ENCODE measurements at regions not wholly inside any gene's neighbourhood (a gene's known extent, or its start where the extent isn't known, plus 50 kb on each side); places are given as distances from the start of the nearest gene placed in this dataset.
"Not testable (repeated sequence)": the region's sequence is repeated elsewhere in the genome, so short reads cannot be mapped to it uniquely, and the experiment has no call there.

DNA sequence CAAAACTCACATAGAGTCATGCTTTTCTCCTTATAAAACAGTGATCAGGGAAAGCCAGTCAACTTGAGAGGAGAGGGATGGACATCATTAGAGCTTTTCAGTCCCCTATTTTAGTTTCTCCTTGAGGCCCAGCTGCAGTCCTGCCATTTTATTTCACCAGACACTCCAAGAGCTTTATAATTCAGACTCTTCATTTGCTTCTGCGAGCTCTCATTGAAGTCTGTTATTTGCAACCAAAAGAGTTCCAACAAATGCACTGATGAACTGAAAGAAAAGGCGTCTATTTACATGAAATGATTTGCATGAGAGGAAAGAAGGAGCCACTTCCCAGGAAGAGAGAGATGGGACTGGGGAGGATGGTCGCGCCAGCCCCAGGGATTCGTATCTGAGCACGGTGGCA is 86.8 kb downstream of the NDUFA12 start:
- no peak for DNase-seq

DNA sequence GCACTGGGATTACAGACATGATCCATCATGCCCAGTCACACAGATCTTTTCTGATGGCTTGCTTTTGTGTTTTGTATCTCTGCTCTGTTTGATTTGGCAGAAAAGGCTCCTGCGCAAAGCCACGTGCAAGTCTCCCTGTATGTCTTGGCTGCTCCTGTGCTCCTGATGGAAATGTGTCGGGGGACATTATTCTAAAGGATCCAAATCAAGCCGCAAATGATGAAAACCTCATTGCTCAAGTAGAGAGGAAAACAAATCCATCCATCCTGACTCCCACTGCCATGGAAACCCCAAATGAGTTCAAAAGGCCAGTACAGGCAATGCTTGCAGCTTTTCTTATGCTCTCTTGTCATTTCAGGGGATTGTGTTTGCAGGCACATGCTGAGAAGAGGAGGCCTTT is 93.8 kb downstream of the NDUFA12 start:
- DNase-seq: no peak

DNA sequence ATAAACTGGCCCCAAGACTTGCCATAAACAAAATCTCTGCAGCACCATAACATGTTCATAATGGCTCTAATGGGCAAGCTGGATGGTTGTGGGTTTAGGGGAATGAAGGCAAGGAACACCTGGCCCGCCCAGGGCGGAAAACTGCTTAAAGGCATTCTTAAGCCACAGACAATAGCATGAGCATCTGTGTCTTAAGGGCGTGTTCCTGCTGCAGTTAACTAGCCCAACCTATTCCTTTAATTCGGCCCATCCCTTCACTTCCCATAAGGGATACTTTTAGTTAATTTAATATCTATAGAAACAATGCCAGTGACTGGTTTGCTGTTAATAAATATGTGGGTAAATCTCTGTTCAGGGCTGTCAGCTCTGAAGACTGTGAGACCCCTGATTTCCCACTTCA is 97.7 kb downstream of the NDUFA12 start:
- not testable (repeated sequence) for DNase-seq

DNA sequence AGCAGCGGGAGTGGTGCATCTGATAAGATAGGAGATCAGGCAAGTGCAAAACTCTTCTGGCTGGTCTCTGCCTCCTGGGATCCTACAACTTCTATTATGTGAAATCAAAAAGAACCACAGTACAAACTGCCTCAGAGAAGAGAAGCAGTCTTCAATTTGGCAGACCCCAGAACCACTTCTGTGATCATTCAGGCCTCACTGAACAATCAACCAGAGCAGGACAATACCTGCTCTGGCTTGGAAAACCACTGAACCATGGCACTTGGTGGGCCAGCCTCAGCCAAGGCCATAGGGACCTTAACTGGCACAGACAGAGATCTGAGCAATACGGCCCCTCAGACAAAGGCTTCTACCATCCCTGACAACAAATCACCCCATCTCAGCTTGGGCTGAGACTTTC is 103.0 kb downstream of the NDUFA12 start:
- DNase-seq: no peak

DNA sequence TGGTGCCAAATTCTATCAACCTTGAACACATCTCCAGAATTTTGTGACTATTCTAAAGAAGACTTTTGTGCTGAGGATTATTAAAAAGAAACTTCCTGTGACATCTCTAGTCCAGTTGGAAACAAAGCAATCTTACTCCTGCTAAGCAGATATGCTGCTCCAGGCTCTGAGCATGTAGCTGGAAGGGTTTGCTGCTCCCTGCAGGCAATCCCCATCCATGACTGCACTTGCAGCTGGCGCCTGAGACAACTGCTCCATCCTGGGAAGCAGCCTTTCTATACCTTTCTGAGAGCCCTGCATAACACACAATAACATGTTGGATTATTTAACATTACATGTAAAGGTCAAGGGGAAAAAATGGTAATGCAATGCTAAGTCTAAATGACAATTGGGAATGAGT is 105.1 kb downstream of the NDUFA12 start:
- DNase-seq: no peak

DNA sequence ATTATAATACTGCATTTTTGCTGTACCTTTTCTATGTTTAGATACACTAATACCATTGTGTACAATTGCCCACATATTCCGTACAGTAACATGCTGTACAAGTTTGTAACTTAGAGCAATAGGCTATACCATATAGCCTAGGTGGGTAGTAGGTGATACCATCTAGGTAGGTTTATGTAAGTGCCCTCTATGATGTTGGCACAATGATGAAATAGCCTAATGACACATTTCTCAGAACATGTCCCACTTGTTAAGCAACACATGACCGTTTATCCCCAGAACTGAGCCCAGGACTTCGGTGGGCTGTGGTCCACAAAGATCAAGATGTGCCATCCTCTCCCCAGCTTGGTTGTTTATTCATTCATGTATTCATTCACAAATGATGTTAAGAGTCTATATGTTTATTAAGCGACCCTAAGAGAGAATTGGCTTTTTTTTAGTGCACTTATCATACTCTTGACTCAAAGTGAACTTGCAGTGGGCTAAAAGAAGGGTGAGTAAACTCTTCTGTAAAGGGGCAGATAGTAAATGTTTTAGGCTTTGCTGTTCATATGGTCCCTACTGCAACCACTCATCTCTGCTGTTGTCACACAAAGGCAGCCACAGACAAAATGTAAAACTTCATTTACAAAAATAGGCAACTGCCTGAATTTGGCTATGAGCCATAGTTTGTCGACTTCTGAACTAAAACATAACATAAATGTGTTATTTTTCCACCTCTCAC is 110.8 kb downstream of the NDUFA12 start:
- DNase-seq: no peak

DNA sequence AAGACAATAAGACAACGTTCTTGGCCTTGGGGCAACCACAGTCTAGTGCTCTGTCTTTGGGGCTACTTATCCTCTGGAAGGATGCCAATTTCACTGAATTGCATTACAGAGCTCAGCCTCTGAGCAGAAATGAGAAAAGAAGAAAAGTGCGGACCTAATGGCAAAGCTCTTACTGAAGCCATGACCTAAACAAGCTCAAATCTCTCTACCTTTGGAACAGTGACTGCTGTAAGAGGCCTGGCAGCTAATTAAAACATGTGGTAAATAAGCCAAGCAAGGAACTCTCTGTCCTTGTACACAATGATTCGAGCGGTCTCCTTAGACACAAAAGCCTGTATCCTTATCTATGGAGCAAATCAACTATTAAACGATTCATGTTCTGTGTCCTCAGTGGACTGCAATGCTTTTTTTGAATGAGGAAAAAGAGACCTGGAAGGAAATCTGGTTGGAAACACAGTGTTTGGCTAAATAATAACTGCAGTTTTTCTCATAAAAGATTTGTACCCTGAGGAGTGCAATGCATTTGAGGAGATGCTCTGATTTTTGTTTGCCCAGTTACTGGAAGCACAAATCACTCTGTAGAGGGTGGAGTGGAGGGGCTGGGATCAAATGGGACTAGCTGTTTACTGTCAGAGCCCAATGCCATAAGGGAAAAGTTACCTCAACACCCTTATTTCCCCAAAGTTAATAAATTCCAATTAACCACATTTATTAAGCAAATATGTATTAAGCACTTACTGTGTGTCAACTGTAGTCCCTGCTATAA is 113.9 kb downstream of the NDUFA12 start:
- DNase-seq: no peak

DNA sequence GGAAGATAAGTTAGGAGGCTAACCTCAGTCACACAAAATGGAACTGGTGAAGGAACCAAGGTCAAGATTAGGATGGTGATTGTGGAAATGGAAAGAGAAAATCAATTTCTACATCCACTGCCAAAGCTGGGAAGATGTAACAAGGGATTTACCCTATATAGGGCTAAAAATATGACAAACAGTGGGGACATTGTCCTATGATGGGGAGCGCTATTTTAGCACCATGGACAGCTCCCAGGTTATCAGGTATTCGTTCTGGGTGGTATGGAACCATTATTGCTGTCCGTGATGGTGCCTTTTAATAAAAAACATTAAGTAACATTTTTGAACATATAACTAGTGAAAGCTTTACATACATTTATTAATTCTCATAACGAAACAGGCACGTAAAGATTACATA is 124.0 kb downstream of the NDUFA12 start:
- no peak for DNase-seq

DNA sequence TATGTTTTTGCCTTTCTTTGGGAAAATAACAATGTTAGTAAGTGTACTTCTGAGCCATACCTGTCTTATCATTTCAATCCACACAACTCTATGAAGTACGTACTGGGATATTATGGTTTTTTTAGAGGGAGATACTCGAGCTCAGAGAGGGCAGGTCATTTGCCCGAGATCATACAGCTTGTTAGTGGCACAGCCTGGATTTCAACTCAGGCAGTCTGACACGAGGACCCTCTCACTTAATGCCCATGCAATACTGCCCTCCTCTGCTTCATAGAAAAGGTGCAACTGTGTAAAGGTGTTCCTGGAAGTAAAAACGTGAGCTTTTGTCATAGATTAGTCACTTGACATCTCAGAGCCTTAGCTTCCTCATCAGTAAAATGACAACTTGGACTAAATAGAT is 128.0 kb downstream of the NDUFA12 start:
- no peak for DNase-seq

DNA sequence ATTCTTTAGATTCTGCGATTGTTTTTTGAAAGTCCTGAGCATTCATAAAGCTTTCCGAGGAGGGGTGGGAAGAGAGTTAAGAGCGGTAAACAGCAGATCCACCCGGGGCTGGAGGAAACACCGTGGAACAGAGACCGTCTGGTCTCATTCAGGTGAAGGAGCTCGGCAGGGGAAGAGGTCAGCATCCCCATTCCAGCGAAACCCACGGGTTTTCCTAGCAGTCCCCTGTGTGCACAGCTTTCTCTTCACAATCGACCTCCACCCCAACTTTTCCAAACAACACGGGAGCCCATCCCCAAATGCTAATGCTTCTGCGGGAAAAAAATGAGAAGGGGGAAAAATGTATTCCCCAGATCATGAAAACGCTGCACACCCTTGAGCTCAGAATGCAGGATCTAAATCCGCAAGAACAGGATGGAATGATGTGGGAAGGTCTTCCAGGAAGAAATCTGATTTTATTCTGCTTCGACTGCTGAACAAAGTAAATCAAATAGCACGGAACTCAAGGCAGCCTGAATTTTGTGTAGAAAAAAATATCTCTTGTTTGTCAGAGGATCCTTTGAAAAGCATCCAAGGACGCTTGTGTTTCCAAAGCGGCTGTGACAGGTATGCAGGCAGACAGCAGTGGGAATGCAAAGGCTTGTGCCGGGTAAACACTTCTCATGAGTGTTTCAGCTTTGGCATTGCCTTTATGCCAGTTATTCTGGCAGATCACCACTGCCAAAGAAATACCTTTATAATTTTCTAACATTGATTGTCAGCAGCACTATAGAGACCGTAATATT is 128.8 kb downstream of the NDUFA12 start:
- DNase-seq: no peak

DNA sequence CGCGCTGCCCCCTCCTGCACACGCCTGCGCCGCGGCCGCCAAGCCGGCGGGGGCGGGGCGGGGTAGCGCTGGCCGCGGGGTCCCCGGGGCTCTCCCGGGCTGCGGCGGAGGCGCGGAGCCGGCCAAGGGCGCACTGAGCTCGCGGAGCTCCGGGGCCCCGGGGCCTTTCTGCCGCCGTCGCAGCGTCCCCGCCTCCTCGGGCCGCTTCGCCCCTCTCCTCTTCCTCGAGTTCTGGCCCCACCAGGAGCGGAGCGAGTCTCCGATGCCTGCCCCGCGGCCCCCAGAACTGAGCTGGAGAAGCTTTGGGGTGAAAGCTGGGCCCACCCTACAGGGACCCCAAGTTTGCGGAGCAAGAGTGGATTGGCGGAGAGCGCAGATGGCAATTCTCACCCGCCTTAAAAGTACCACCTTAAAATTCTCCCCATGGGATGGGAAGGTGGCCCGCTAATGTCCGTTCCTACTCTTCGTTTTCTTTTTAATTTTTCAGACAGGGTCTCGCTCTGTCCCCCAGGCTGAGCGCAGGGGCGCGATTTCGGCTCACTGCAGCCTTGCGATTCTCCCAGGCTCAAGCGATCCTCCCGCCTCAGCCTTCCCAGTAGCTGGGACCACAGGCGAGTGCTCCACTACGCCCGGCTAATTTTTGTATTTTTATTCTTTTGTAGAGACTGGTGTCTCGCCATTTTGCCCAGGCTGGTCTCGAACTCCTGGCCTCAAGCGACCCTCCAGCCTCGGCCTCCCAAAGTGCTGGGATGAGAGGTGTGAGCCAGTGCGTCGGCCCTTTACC is 129.6 kb downstream of the NDUFA12 start:
- no peak for DNase-seq

DNA sequence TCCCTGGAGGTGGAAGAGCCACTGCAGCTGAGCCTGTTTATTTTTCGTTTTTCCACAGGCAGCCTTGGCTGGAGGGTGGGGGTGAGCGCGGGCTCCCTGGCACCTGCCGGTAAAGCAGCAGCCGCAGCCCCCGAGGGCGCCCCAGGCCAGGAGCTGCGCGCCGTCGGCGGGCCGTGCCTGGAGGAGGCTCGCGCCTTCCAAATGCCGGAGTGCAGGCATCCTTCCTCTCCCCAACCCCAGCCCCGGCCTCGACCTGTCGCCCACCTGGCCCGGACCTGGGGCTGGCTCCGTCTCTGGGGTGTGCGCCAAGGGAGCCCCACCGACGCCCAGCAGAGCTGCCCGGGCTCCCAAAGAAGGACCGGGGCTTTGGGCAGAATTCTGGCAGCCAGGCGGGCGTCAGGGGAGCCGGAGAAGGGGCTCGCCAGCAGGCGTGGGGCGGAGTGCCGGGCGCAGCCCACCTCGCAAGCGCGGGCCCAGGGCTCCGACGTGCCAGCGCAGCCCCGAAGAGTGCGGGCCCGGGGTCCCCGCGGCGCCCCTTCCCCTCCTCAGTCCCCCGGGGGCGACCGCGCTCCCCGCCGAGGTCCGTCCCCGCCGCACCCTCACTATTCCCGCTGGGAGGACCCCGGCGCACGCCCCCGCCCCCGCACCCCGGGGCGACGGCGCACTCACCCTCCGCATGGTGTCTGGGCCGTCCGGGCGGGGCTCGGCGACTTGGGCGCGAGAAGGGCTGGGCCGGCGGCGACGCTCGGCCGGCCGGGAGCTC is 130.3 kb downstream of the NDUFA12 start:
- no peak for DNase-seq

DNA sequence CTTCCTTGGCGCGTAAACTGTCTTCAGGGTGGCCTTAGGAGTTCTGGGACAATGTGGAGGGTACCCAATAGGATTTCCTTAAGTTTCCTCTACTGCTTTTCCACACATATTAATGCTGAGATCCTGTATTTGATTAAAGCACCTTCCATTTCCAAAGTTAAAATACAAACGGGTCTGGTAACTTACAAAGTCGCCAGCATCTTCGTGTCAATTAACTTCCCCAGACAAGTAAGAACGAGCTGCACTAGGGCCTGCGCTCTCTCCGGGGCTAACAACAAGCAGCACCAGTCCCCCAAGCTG is 130.9 kb downstream of the NDUFA12 start:
- no peak for DNase-seq

DNA sequence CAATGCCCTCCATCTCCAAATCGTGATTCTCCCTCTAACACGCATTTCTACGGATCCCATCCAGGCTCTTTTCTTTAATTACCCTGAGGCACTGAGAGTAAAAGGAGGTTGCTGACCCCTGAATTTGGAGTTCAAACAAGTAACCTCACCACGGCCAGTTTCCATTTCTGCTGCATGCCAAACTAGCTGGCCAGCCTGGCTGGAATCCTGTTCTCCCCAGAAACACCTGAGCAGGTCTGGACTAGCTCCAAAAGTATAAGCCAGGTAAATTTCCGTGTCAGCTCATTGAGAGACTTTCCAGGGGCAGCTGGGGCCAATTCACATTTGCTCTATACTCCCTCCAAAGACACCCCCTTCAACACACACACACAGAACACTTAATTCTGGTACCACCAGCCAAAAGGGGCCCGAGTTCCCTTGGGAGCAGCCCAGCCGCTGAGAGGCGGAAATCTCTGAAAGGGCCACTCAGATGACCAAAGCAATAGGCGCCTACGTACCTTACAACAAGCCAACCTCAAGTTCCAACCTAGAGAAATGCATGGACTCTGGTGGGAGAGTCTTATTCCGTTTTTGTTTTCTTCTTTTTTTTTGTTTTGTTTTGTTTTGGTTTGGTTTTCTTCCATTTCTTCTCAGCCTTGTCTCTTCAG is 131.4 kb downstream of the NDUFA12 start:
- no peak for DNase-seq

DNA sequence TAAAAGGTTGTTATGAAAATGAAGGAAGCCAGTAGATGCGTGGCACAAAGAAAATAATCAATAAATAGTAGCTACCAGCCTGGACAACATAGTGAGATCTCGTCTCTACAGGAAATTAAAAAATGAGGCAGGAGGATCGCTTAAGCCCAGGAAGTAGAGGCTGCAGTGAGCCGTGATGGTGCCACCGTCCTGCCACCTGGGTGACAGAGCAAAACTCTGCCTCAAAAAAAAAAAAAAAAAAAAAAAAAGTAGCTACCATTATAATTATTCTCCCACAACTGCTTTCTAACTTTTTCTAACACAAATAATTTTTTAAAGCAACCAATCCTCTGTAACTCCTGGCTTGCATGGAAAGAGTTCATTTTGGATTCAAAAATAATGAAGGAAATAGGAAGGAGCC is 133.0 kb downstream of the NDUFA12 start:
- DNase-seq: no peak

DNA sequence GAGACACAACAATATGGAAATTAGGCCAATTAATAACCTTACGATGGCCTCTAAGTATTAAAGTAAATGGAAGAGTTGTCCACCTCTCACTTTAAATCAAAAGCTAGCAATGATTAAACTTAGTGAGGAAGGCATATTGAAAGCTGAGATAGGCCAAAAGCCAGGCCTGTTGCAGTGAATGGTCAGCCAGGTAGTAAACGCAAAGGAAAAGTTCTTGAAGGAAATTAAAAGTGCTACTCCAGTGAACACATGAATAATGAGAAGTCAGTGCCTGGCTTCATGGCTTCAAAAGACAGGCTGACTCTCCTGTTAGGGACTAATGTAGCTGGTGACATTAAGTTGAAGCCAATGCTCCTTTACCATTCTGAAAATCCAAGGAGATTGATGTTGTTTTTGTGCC is 135.3 kb downstream of the NDUFA12 start:
- no peak for DNase-seq

DNA sequence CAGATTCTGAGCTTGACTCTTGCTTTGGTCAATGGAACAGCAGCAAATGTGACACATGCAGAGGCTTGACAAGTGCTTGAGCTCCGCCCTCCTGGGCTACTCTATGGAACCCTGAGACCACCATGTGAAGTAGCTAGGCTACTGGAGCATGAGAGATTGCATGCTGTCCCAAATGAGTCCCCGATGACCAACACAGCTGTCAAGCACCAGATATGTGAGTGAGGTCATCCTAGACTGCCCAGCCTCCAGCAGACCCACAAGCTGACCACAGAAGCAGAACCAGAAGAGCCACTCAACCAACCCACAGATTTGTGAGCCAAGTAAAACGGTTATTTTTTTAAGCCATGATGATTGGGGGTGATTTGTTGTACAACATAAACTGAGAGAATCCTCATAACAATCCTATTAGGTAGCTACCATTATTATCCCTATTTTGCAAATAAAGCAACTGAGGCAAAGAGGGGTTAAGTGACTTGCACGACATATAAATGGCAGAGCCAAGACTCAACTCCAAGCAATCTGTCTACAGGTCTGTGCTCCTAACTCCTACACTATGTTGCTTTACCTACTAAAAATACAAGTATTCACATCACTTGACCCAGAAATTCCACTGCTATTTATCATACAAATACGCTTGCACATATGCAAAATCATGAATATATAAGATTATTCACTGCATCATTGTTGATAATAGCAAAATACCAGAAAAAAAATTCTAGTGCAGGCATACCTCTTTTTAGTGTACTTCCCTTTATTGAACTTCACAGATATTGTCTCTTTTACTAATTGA is 136.2 kb downstream of the NDUFA12 start:
- no peak for DNase-seq

DNA sequence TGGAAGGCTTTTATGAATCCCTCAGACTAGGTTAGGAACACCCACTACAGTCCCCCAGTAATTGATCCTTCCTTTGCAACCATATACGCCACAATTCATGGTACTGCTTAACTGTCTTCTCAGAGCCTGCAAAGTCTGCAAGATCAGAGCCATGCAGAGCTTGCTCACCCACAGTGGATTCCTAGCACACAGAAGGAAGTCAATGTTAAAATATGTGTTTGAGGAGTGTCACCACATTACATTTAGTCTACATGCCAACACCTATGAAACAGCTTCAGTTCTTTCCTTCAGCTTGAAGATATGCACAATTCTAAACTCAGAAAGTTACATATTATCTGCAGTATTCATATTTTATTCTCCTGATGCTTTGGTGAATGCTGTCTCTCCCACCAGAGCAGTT is 138.5 kb downstream of the NDUFA12 start:
- DNase-seq: no peak

DNA sequence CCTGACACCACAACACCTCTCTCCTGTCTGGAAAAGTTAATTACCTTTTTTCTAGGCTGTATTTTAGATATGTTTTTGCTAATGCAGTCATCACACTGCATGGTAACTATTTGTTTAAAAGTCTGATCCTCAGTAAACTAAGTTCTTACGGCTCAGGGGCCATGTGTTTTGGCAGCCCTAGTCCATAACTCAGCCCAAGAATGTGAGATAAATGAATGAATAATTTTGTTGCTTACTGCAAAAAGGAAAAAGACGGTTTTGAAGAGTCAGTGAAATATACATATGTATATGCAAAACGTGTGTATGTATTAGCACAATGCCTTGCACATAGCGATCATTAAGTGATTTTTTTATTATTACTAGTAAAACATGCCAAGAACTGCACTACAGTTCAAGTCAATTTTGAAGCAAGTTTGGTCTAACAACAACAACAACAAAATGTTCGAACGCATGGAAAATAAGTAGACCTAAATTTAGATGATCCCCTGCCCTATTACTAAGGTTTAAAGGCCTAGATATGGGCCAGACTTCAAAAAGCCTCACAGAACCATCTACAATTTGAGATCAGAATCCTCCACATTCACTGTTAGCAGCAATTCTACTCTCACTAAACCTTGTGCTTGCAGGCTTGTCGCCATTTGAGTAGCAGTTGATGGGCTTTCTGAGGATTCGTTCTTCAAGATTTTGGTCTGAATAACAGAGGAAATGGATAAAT is 140.0 kb downstream of the NDUFA12 start:
- no peak for DNase-seq

DNA sequence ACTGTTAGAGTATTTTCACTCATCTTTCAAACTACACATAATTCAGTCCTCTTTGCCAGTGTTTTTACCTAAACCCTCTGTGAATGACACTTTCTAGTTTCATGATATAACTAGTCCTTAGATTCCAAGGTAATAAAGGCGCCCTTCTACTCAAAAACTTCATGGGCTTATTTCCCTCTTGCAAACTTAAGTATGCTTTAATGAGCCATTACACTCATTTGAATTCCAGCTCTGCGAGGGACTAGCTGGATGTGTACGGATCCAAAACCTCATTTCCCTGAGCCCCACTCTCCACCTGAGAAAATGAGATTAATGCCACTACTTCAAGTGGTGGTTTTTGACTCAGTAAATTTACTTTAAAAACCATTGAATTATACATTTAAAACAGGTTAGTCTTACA is 141.1 kb downstream of the NDUFA12 start:
- no peak for DNase-seq
